Activated T-cell treated with anti-CD3 and anti-CD28 coated beads, Interleukin-2, amount 50 U/mL, for 24 hours (primary cell): ENCODE measurements at regions not wholly inside any gene's neighbourhood (a gene's known extent, or its start where the extent isn't known, plus 50 kb on each side); places are given as distances from the start of the nearest gene placed in this dataset.

Experiments used
- DNase-seq: peaks from one replicate; pipeline ENCODE4 v3.0.0-alpha.2; 2020
- H3K27ac Mint-ChIP-seq: 2 replicates; pipeline ENCODE4 v1.8.0; 2020; ENCODE audit warnings: mild to moderate bottlenecking, mixed read lengths
- H3K27me3 Mint-ChIP-seq: 2 replicates; pipeline ENCODE4 v1.8.0; 2020; ENCODE audit warnings: mixed read lengths
- H3K36me3 Mint-ChIP-seq: 2 replicates; pipeline ENCODE4 v1.8.0; 2020; ENCODE audit warnings: low read depth, mixed read lengths
- H3K4me1 Mint-ChIP-seq: 2 replicates; pipeline ENCODE4 v1.8.0; 2020; ENCODE audit warnings: low read depth, mixed read lengths
- H3K4me3 Mint-ChIP-seq: 2 replicates; pipeline ENCODE4 v1.8.0; 2020; ENCODE audit warnings: mild to moderate bottlenecking, moderate library complexity, mixed read lengths
- H3K9me3 Mint-ChIP-seq: 2 replicates; pipeline ENCODE4 v1.8.0; 2020; ENCODE audit warnings: mixed read lengths

GRCh38 chr9:108345826-108346225, 510.0 kb downstream of the ACTL7B start:
- DNase-seq = no peak
- Mint-ChIP-seq H3K9me3 (no peaks in the 10 kb centered on the region), H3K4me3 (no peak overlapping the region), H3K4me1 (no peaks in the 10 kb centered on the region), H3K36me3 (no peaks in the 10 kb centered on the region), H3K27ac (no peak overlapping the region), H3K27me3 (no peaks in the 10 kb centered on the region)

- Mint-ChIP-seq H3K27me3 (no peaks in the 10 kb centered on the region), H3K4me3 (no peak overlapping the region), H3K9me3 (no peaks in the 10 kb centered on the region), H3K36me3 (no peaks in the 10 kb centered on the region), H3K27ac (no peak overlapping the region), H3K4me1 (no peaks in the 10 kb centered on the region)
- DNase-seq = no peak
These were observed 516.5 kb downstream of the ACTL7B start for GRCh38 chr9:108339251-108339650.

- Mint-ChIP-seq H3K36me3 (no peaks in the 10 kb centered on the region), H3K4me3 (no peak overlapping the region), H3K4me1 (no peaks in the 10 kb centered on the region), H3K9me3 (no peaks in the 10 kb centered on the region), H3K27me3 (no peaks in the 10 kb centered on the region), H3K27ac (no peak overlapping the region)
- no peak for DNase-seq
These were observed 519.2 kb downstream of the ACTL7B start for GRCh38 chr9:108336575-108336974.

- Mint-ChIP-seq H3K4me3 (no peak overlapping the region), H3K36me3 (no peaks in the 10 kb centered on the region), H3K4me1 (no peaks in the 10 kb centered on the region), H3K27me3 (no peaks in the 10 kb centered on the region), H3K9me3 (peaks cover 8% of the 10 kb centered on the region), H3K27ac (no peak overlapping the region)
- DNase-seq = no peak
These were observed 522.2 kb downstream of the ACTL7B start for GRCh38 chr9:108333530-108333983.

- H3K4me1 Mint-ChIP-seq = no peaks in the 10 kb centered on the region
- no peak for DNase-seq
- H3K27me3 Mint-ChIP-seq = no peaks in the 10 kb centered on the region
- no peak overlapping the region for H3K4me3 Mint-ChIP-seq
- peaks cover 25% of the 10 kb centered on the region for H3K9me3 Mint-ChIP-seq
- H3K36me3 Mint-ChIP-seq = no peaks in the 10 kb centered on the region
- H3K27ac Mint-ChIP-seq = no peak overlapping the region
These were observed 524.2 kb downstream of the ACTL7B start for GRCh38 chr9:108331596-108331995.

- Mint-ChIP-seq H3K4me1 (no peaks in the 10 kb centered on the region), H3K36me3 (no peaks in the 10 kb centered on the region), H3K4me3 (no peak overlapping the region), H3K9me3 (peaks cover 35% of the 10 kb centered on the region), H3K27me3 (no peaks in the 10 kb centered on the region), H3K27ac (no peak overlapping the region)
- no peak for DNase-seq
These were observed 530.4 kb downstream of the ACTL7B start for GRCh38 chr9:108325406-108325805.

- Mint-ChIP-seq H3K4me1 (no peaks in the 10 kb centered on the region), H3K27me3 (no peaks in the 10 kb centered on the region), H3K36me3 (no peaks in the 10 kb centered on the region), H3K4me3 (no peak overlapping the region), H3K9me3 (peaks cover 29% of the 10 kb centered on the region), H3K27ac (no peak overlapping the region)
- DNase-seq = no peak
These were observed 532.2 kb downstream of the ACTL7B start for GRCh38 chr9:108323615-108324014.

GRCh38 chr9:108322326-108323098, 533.3 kb downstream of the ACTL7B start:
- no peak overlapping the region for H3K27ac Mint-ChIP-seq
- no peaks in the 10 kb centered on the region for H3K27me3 Mint-ChIP-seq
- no peak overlapping the region for H3K4me3 Mint-ChIP-seq
- DNase-seq = no peak
- H3K9me3 Mint-ChIP-seq = peaks cover 19% of the 10 kb centered on the region
- H3K36me3 Mint-ChIP-seq = no peaks in the 10 kb centered on the region
- H3K4me1 Mint-ChIP-seq = no peaks in the 10 kb centered on the region

GRCh38 chr9:108316630-108317029, 539.2 kb downstream of the ACTL7B start:
- Mint-ChIP-seq H3K27ac (no peak overlapping the region), H3K36me3 (no peaks in the 10 kb centered on the region), H3K9me3 (peaks cover 2% of the 10 kb centered on the region), H3K4me3 (no peak overlapping the region), H3K4me1 (no peaks in the 10 kb centered on the region), H3K27me3 (no peaks in the 10 kb centered on the region)
- no peak for DNase-seq

GRCh38 chr9:108316066-108316465, 539.7 kb downstream of the ACTL7B start:
- peaks cover 2% of the 10 kb centered on the region for H3K9me3 Mint-ChIP-seq
- no peaks in the 10 kb centered on the region for H3K36me3 Mint-ChIP-seq

GRCh38 chr9:108311745-108312144, 544.0 kb downstream of the ACTL7B start:
- Mint-ChIP-seq H3K4me1 (no peaks in the 10 kb centered on the region), H3K27ac (no peak overlapping the region)

More at GRCh38 chr9:108316066-108316465, 539.7 kb downstream of the ACTL7B start:
- no peaks in the 10 kb centered on the region for H3K27me3 Mint-ChIP-seq
- DNase-seq = no peak
- H3K4me1 Mint-ChIP-seq = no peaks in the 10 kb centered on the region
- no peak overlapping the region for H3K4me3 Mint-ChIP-seq
- H3K27ac Mint-ChIP-seq = no peak overlapping the region

GRCh38 chr9:108310202-108310601, 545.6 kb downstream of the ACTL7B start:
- Mint-ChIP-seq H3K27ac (no peak overlapping the region), H3K36me3 (no peaks in the 10 kb centered on the region), H3K4me3 (no peak overlapping the region), H3K27me3 (no peaks in the 10 kb centered on the region), H3K9me3 (no peaks in the 10 kb centered on the region), H3K4me1 (no peaks in the 10 kb centered on the region)
- DNase-seq = no peak

More at GRCh38 chr9:108311745-108312144, 544.0 kb downstream of the ACTL7B start:
- no peak for DNase-seq
- Mint-ChIP-seq H3K9me3 (no peaks in the 10 kb centered on the region), H3K36me3 (no peaks in the 10 kb centered on the region), H3K4me3 (no peak overlapping the region), H3K27me3 (no peaks in the 10 kb centered on the region)

- no peak overlapping the region for H3K27ac Mint-ChIP-seq
- DNase-seq = no peak
- H3K4me3 Mint-ChIP-seq = no peak overlapping the region
- H3K27me3 Mint-ChIP-seq = no peaks in the 10 kb centered on the region
- H3K4me1 Mint-ChIP-seq = no peaks in the 10 kb centered on the region
- no peaks in the 10 kb centered on the region for H3K36me3 Mint-ChIP-seq
- no peaks in the 10 kb centered on the region for H3K9me3 Mint-ChIP-seq
These were observed 555.2 kb downstream of the ACTL7B start for GRCh38 chr9:108300306-108301287.

GRCh38 chr9:108297073-108297472, 558.7 kb downstream of the ACTL7B start:
- Mint-ChIP-seq H3K9me3 (peaks cover 2% of the 10 kb centered on the region), H3K36me3 (no peaks in the 10 kb centered on the region), H3K4me3 (no peak overlapping the region), H3K27me3 (no peaks in the 10 kb centered on the region), H3K27ac (no peak overlapping the region), H3K4me1 (no peaks in the 10 kb centered on the region)
- DNase-seq = no peak

- Mint-ChIP-seq H3K4me1 (no peaks in the 10 kb centered on the region), H3K27ac (no peak overlapping the region), H3K36me3 (no peaks in the 10 kb centered on the region), H3K27me3 (no peaks in the 10 kb centered on the region), H3K9me3 (peaks cover 2% of the 10 kb centered on the region), H3K4me3 (no peak overlapping the region)
- DNase-seq = no peak
These were observed 559.7 kb downstream of the ACTL7B start for GRCh38 chr9:108296056-108296455.
